ENCODE measurements at regions not wholly inside any gene's neighbourhood (a gene's known extent, or its start where the extent isn't known, plus 50 kb on each side); places are given as distances from the start of the nearest gene placed in this dataset.

DNA sequence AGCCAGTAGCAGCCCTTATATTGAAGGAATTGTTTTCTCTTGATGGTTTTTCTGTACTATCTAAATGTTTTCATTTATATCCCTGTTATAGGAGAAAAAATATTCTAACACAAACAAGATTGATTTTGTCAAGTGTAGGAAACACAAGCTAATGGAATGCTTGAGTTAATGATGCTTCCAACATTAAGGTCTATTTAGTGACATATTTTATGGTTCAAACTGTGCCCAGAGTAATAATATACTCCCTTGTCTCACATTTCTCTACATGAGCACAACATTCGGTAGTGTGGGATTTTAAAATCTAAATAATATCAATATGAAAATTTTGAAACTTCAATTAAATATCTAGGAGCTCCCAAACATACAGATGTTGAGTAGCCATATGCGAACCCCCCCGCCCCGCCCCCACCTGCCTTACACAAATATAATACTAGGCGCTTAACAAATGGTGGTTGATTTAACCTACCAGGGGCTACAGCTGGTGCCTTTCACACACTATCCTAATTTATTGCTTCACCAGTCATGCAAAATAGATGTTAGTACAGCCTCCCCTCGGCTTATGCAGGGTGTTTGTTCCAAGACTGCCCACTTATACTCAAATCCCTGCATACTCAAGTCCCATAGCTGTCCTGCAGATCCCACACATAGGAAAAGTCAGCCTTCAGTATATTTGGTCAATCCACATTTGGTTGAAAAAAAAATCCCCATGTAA, 124.1 kb upstream of the ACO1 start:
- H3K4me2 ChIP-seq (ENCODE audit: low read length): no peak overlapping the region
- no peak overlapping the region for H3K4me3 ChIP-seq (ENCODE audit: low read length)
- no peak for TF ChIP-seq EZH2phosphoT487 (IDR thresholded peaks at IDR 0.05; ENCODE audit: low read depth)
- TF ChIP-seq CTCF (IDR thresholded peaks at IDR 0.05; ENCODE audit: low read depth, low read length): no peak
- no peaks in the 10 kb centered on the region for H3K9me3 ChIP-seq (ENCODE audit: insufficient read depth, low read length)
- H4K20me1 ChIP-seq (ENCODE audit: insufficient read depth, low read length): no peaks in the 10 kb centered on the region
- H3K79me2 ChIP-seq (ENCODE audit: low read length): no peaks in the 10 kb centered on the region
- no peaks in the 10 kb centered on the region for H3K4me1 ChIP-seq (ENCODE audit: low read length)
- H3K27ac ChIP-seq (ENCODE audit: low read length): no peak overlapping the region
- H3K9ac ChIP-seq (ENCODE audit: low read length): no peak overlapping the region
- H2AFZ ChIP-seq (ENCODE audit: low read depth, low read length): no peak overlapping the region
- no peaks in the 10 kb centered on the region for H3K36me3 ChIP-seq (replicated peaks; ENCODE audit: low read depth, low read length)
- H3K27me3 ChIP-seq (ENCODE audit: low read depth, low read length): no peaks in the 10 kb centered on the region

DNA sequence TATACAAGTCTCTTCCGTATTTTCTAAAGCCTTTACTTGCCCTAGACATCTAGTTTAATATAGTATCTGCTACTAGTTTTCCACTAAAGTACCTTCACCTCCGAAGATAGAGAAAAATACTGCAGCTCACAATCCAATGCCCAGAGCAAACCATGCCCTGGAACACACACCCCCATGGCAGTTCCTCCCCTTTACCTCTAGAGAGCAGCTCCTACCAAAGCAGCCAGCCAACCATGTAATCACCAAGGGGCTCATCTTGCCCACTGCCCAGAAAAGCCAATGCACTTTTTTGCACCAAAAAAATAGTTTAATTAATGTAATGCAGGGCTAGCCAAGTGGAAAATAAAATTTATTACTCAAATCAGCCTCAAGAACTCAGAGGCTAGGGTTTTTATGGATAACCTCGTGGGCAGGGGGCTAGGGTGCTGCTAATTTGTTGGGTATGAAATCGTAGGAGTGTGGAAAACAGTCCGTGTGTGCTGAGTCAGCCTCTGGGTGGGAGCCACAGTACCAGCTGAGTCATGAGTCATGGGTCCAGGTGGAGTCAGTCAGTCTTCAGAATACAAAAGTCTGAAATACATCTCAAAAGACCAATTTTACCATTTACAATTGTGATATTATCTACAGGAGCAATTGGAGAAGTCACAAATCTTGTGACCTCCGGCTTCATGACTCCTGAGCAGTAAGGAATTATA, 120.1 kb upstream of the ACO1 start:
- H3K4me2 ChIP-seq (ENCODE audit: low read length): no peak overlapping the region
- no peaks in the 10 kb centered on the region for H4K20me1 ChIP-seq (ENCODE audit: insufficient read depth, low read length)
- H3K9ac ChIP-seq (ENCODE audit: low read length): no peak overlapping the region
- no peak overlapping the region for H3K4me3 ChIP-seq (ENCODE audit: low read length)
- no peaks in the 10 kb centered on the region for H3K27me3 ChIP-seq (ENCODE audit: low read depth, low read length)
- H3K79me2 ChIP-seq (ENCODE audit: low read length): no peaks in the 10 kb centered on the region
- peak; percentile 42 for TF ChIP-seq CTCF (IDR thresholded peaks at IDR 0.05; ENCODE audit: low read depth, low read length)
- TF ChIP-seq EZH2phosphoT487 (IDR thresholded peaks at IDR 0.05; ENCODE audit: low read depth): no peak
- H3K9me3 ChIP-seq (ENCODE audit: insufficient read depth, low read length): no peaks in the 10 kb centered on the region
- H2AFZ ChIP-seq (ENCODE audit: low read depth, low read length): no peak overlapping the region
- H3K36me3 ChIP-seq (replicated peaks; ENCODE audit: low read depth, low read length): no peaks in the 10 kb centered on the region
- H3K4me1 ChIP-seq (ENCODE audit: low read length): peaks cover 5% of the 10 kb centered on the region; the same call in 1 of the 2 replicates
- no peak overlapping the region for H3K27ac ChIP-seq (ENCODE audit: low read length)

- H3K27me3 ChIP-seq (ENCODE audit: low read depth, low read length): no peaks in the 10 kb centered on the region
- TF ChIP-seq EZH2phosphoT487 (IDR thresholded peaks at IDR 0.05; ENCODE audit: low read depth): no peak
- no peak for TF ChIP-seq CTCF (IDR thresholded peaks at IDR 0.05; ENCODE audit: low read depth, low read length)
- H4K20me1 ChIP-seq (ENCODE audit: insufficient read depth, low read length): no peaks in the 10 kb centered on the region
- no peaks in the 10 kb centered on the region for H3K36me3 ChIP-seq (replicated peaks; ENCODE audit: low read depth, low read length)
- H3K27ac ChIP-seq (ENCODE audit: low read length): no peak overlapping the region
- H3K4me1 ChIP-seq (ENCODE audit: low read length): peaks cover 5% of the 10 kb centered on the region; the same call in 1 of the 2 replicates
- no peaks in the 10 kb centered on the region for H3K79me2 ChIP-seq (ENCODE audit: low read length)
- no peak overlapping the region for H2AFZ ChIP-seq (ENCODE audit: low read depth, low read length)
- H3K4me2 ChIP-seq (ENCODE audit: low read length): no peak overlapping the region
- no peaks in the 10 kb centered on the region for H3K9me3 ChIP-seq (ENCODE audit: insufficient read depth, low read length)
- H3K4me3 ChIP-seq (ENCODE audit: low read length): no peak overlapping the region
- no peak overlapping the region for H3K9ac ChIP-seq (ENCODE audit: low read length)
Measured at GRCh38 chr9:32265037-32265436, 119.4 kb upstream of the ACO1 start.

DNA sequence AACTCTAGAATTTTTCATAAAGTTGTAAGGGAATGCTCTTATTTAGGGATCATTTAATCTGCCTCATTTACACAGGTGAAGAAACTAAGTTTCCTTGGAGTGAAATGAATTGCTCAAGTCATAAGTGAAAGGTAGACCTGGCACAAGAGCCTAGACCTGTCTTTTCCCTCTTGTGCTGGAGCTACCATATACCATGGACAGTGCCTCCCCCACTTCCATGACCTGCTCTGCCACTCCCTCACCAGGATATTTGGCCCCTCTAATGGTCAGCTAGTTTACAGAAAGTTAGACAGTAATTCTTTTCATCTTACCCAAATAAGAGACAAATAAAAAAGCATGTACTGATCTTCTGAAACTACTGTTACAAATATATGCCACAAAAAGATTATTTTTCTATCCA, 105.5 kb upstream of the ACO1 start:
- TF ChIP-seq CTCF (IDR thresholded peaks at IDR 0.05; ENCODE audit: low read depth, low read length) (no peak), EZH2phosphoT487 (IDR thresholded peaks at IDR 0.05; ENCODE audit: low read depth) (no peak)
- Histone ChIP-seq H3K9ac (ENCODE audit: low read length) (no peak overlapping the region), H4K20me1 (ENCODE audit: insufficient read depth, low read length) (no peaks in the 10 kb centered on the region), H3K27me3 (ENCODE audit: low read depth, low read length) (no peaks in the 10 kb centered on the region), H3K79me2 (ENCODE audit: low read length) (no peaks in the 10 kb centered on the region), H3K4me2 (ENCODE audit: low read length) (no peak overlapping the region), H3K36me3 (replicated peaks; ENCODE audit: low read depth, low read length) (no peaks in the 10 kb centered on the region), H3K4me1 (ENCODE audit: low read length) (no peaks in the 10 kb centered on the region), H2AFZ (ENCODE audit: low read depth, low read length) (no peak overlapping the region), H3K4me3 (ENCODE audit: low read length) (no peak overlapping the region), H3K9me3 (ENCODE audit: insufficient read depth, low read length) (no peaks in the 10 kb centered on the region), H3K27ac (ENCODE audit: low read length) (no peak overlapping the region)
